ENCODE measurements at regions not wholly inside any gene's neighbourhood (a gene's known extent, or its start where the extent isn't known, plus 50 kb on each side); places are given as distances from the start of the nearest gene placed in this dataset.
A peak's percentile ranks its signal among the peaks of the same experiment; 100 is the strongest.

DNA sequence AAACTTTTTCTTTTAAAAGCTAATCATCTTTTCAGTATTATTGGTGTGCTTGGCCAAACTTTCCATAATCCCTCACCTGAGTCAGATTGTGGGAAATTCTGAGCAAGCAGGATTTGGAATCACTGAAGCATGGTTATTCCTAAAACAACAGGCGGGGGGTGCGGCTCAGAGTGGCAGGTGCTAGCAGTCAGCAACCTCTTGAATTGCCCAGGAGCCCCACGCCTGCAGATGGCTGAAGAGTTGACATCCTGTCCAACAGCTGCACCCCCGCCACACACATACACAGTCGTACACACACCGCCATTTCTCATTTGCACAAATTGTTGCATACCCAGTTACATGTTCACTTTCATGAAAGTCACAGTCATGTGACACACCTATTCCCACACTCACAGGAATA lies 96.6 kb downstream of the LHX2 start:
- H3K9me1 ChIP-seq (ENCODE audit: control insufficient read depth, extremely low read depth, insufficient read depth, low read length), result peaks cover 2% of the 10 kb centered on the region
- no peak overlapping the region for H3K27ac ChIP-seq (ENCODE audit: control insufficient read depth, insufficient read depth, low read length)
- no peaks in the 10 kb centered on the region for H3K79me2 ChIP-seq (ENCODE audit: control insufficient read depth, insufficient read depth, low read length)
- H3K9me3 ChIP-seq (ENCODE audit: control insufficient read depth, low read depth, low read length), result no peaks in the 10 kb centered on the region
- peaks cover 4% of the 10 kb centered on the region for H3K27me3 ChIP-seq (ENCODE audit: control insufficient read depth, extremely low read depth, insufficient read depth, low read length)
- H2AFZ ChIP-seq (ENCODE audit: control insufficient read depth, low read length), result no peak overlapping the region
- H4K20me1 ChIP-seq (ENCODE audit: control insufficient read depth, extremely low read depth, insufficient read depth, low read length), result peaks cover 5% of the 10 kb centered on the region
- H3K4me2 ChIP-seq (ENCODE audit: control insufficient read depth, extremely low read depth, insufficient read depth, low read depth, low read length), result no peak overlapping the region
- FAIRE-seq, result no peak
- no peak overlapping the region for H3K9ac ChIP-seq (ENCODE audit: control insufficient read depth, extremely low read depth, insufficient read depth, low read length)
- no peaks in the 10 kb centered on the region for H3K36me3 ChIP-seq (ENCODE audit: control insufficient read depth in 2 of 2, extremely low read depth in 1 of 2, insufficient read depth in 2 of 2, low read length in 2 of 2)
- H3K4me3 ChIP-seq (ENCODE audit: control insufficient read depth in 2 of 3, extremely low read depth in 1 of 3, insufficient read depth in 2 of 3, low read depth in 1 of 3, low read length in 3 of 3), result no peak overlapping the region
- dilution Hi-C loops (cut with MboI; ENCODE audit: extremely low pct_ligation_motif_present, low sequenced_read_pairs), result loop anchor here (25.0 kb wide), 1 partner anchor 204 kb away; no protein-coding TSS in a partner anchor
- DNase-seq (ENCODE audit: low read depth, low spot score), result no peak
- TF ChIP-seq EZH2 (IDR thresholded peaks at IDR 0.05; ENCODE audit: low read length) (no peak), CTCF (optimal IDR thresholded peaks at IDR 0.05 in 1 of 3, IDR thresholded peaks at IDR 0.05 in 1 of 3, conservative IDR thresholded peaks at IDR 0.05 in 1 of 3; ENCODE audit: extremely low read depth in 1 of 3, insufficient read depth in 2 of 3, low read length in 3 of 3) (no peak)
- H3K4me1 ChIP-seq (ENCODE audit: control insufficient read depth, extremely low read depth, insufficient read depth, low read length), result peaks cover 5% of the 10 kb centered on the region

DNA sequence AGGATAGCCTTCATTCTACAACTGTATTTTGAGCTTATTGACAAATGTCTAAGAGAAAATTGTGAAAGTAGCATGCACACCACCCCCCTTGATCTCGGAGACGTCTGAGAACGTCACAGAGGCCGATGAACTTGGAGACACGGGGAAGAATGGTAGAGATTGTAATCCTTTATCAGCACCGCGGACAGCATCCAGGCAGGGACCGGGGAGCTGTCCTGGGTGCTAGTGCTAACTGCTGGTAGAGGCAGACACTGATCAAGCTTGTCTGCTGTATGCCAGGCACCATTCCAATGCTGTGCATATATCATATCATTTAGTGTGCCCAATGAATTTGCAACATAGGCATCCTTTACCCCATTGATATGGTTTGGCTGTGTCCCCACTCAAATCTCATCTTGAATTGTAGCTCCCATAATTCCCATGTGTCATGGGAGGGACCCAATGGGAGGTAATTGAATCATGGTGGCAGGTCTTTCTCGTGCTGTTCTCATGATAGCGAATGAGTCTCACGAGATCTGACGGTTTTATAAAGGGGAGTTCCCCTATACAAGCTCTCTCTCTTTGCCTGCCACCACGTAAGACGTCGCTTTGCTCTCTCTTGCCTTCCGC lies 98.8 kb downstream of the LHX2 start:
- Histone ChIP-seq H2AFZ (ENCODE audit: control insufficient read depth, low read length) (no peak overlapping the region), H3K4me3 (ENCODE audit: control insufficient read depth in 2 of 3, extremely low read depth in 1 of 3, insufficient read depth in 2 of 3, low read depth in 1 of 3, low read length in 3 of 3) (no peak overlapping the region), H3K4me1 (ENCODE audit: control insufficient read depth, extremely low read depth, insufficient read depth, low read length) (no peaks in the 10 kb centered on the region), H3K9me1 (ENCODE audit: control insufficient read depth, extremely low read depth, insufficient read depth, low read length) (no peaks in the 10 kb centered on the region), H3K36me3 (ENCODE audit: control insufficient read depth in 2 of 2, extremely low read depth in 1 of 2, insufficient read depth in 2 of 2, low read length in 2 of 2) (no peaks in the 10 kb centered on the region), H3K4me2 (ENCODE audit: control insufficient read depth, extremely low read depth, insufficient read depth, low read depth, low read length) (no peak overlapping the region), H3K27me3 (ENCODE audit: control insufficient read depth, extremely low read depth, insufficient read depth, low read length) (peaks cover 10% of the 10 kb centered on the region), H3K9ac (ENCODE audit: control insufficient read depth, extremely low read depth, insufficient read depth, low read length) (no peak overlapping the region), H3K79me2 (ENCODE audit: control insufficient read depth, insufficient read depth, low read length) (no peaks in the 10 kb centered on the region), H4K20me1 (ENCODE audit: control insufficient read depth, extremely low read depth, insufficient read depth, low read length) (peaks cover 5% of the 10 kb centered on the region), H3K27ac (ENCODE audit: control insufficient read depth, insufficient read depth, low read length) (no peak overlapping the region), H3K9me3 (ENCODE audit: control insufficient read depth, low read depth, low read length) (no peaks in the 10 kb centered on the region)
- TF ChIP-seq CTCF (optimal IDR thresholded peaks at IDR 0.05 in 1 of 3, IDR thresholded peaks at IDR 0.05 in 1 of 3, conservative IDR thresholded peaks at IDR 0.05 in 1 of 3; ENCODE audit: extremely low read depth in 1 of 3, insufficient read depth in 2 of 3, low read length in 3 of 3) (no peak), EZH2 (IDR thresholded peaks at IDR 0.05; ENCODE audit: low read length) (no peak)
- DNase-seq (ENCODE audit: low read depth, low spot score) (no peak), FAIRE-seq (peak; percentile 90)
- dilution Hi-C loops (cut with MboI; ENCODE audit: extremely low pct_ligation_motif_present, low sequenced_read_pairs), result loop anchor here (25.0 kb wide), 1 partner anchor 202 kb away; no protein-coding TSS in a partner anchor

Measured in keratinocyte (primary cell).